CD4-positive, alpha-beta T cell treated with Interferon gamma for 1 hour (primary cell): ENCODE measurements at regions not wholly inside any gene's neighbourhood (a gene's known extent, or its start where the extent isn't known, plus 50 kb on each side); places are given as distances from the start of the nearest gene placed in this dataset.
"Not testable (repeated sequence)": the region's sequence is repeated elsewhere in the genome, so short reads cannot be mapped to it uniquely, and the experiment has no call there.

Experiments used
- DNase-seq: peaks from one replicate; pipeline ENCODE4 v3.0.0-alpha.2; 2020

DNA sequence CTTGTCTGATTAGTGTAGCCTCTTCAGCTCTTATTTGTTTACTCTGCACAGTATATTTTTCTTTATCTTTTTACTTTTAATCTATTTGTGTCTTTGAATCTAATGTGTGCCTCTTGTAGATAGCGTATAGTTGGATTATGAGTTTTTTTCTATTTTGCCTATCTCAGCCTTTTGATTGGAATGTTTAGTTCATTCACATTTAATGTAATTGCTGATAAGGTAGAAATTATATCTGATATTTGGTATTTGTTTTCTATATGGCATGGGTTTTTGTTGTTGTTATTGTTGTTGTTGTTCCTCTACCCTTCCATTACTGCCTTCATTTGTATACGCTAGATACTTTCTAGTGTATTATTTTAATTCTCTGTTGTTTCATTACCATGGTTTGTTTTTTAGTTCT lies 131.7 kb upstream of the GRIK3 start:
- no peak for DNase-seq

DNA sequence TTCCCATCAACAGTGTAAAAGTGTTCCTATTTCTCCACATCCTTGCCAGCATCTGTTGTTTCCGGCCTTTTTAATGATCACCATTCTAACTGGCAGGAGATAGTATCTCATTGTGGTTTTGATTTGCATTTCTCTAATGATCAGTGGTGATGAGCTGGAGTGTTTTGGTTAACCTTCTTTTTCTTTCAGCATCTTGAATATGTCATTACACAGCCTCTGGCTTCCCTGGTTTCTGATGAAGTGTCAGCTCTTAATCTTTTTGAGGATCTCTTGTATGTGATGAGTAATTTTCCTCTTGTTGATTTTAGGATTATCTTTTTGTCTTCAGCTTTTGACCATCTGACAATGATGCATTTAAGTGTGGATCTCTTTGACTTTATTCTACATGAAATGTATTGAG lies 133.2 kb upstream of the GRIK3 start:
- DNase-seq, result no peak

DNA sequence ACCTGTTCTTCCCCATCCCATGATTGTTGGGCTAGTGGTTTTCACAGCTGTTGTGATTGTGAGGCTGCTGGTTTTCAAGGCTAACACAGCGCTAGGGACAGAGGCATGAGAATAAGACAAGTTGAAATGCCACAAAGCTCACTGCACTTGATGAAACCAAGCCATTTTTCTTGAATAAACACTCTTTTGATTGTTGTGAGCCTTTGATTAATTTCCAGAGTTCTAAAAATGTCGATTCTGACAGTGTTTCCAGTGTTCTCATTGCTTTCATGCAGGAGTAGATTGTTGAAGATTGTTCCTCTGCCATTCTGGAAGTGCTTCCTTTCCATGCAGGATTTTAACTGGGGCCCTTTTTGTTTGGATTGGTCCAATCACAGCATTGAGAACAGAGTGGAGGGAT lies 134.9 kb upstream of the GRIK3 start:
- no peak for DNase-seq

DNA sequence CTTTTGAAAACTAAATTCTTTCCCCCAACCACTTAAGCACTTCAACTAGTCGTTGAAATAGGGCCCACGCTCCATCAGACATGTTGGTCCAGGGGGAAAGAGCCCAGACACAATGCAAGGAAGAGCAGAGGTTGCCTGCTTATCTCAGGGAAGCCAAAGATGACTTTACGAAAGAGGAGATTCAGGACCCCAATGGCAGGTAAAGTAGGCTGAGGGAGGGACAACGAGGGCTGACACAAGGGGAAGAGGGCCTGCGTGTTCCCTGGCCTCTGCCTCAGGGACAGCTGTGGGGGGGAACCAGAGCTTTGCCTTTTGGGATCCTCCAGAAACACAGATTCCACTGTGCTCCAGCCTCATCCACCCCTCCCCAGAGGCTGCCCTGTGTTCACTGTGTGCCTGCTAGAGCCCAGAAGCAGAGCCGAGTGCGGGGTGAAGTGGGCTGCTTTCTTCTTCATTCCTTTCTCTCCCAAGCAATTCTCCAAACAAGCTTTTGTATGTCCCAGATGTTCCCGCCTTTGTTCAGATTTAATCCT lies 135.5 kb upstream of the GRIK3 start:
- DNase-seq, result no peak

DNA sequence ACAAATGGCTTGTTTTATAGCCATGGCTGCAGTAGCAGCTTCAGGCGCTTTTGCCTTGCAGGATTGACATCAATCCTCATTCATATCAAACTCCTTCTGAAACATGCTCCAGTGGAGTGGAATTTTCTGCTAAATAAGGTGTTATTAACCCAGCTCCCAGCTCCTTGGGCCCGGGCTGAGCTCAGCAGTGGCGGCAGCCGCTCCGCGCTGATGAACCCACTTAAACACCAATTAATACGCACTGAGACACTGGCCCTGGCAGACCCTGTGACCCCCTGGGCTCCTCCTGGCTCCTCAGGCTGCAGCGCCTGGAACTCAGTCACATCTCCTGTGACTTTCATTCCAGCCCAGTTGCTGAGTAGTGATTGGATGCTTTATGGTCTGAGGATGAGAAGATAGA lies 137.4 kb upstream of the GRIK3 start:
- no peak for DNase-seq

DNA sequence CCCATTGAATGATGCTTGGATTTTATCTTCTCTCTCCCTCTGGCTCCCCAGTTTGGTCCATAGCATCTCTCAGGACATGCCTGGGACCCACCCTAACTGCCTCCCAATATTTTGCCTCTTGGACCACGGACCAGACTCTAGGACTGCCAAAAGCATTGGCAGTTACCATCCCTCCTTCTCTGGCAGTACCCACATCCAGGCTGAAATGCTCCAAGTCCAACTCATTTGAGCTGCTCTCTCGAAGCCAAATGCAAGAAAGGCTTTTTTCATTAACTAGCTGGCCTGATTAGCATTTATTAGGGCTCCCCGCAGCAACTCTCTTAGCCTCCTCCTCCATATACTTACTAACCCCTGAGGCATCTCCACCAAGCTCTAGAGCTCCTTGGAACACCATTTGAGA lies 140.0 kb upstream of the GRIK3 start:
- no peak for DNase-seq

DNA sequence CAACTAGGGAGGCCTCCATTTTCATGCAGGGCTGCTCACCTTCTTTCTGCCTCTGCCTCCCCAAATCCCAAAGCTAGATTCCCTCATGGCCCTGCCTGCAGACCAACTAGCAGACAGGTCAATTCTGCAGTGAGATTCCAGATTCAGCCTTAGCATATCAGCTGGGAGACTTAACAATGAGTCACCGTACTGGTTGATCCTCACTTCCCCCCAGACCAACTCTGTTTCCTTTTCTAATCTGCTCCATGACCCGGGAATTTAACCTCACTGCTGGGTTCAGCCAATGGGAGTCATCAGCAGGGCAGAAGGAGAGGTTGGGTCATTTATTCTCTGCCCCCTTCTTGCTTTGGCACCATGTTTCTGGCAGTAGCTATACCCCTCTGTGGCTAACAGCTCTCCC lies 140.6 kb upstream of the GRIK3 start:
- no peak for DNase-seq

DNA sequence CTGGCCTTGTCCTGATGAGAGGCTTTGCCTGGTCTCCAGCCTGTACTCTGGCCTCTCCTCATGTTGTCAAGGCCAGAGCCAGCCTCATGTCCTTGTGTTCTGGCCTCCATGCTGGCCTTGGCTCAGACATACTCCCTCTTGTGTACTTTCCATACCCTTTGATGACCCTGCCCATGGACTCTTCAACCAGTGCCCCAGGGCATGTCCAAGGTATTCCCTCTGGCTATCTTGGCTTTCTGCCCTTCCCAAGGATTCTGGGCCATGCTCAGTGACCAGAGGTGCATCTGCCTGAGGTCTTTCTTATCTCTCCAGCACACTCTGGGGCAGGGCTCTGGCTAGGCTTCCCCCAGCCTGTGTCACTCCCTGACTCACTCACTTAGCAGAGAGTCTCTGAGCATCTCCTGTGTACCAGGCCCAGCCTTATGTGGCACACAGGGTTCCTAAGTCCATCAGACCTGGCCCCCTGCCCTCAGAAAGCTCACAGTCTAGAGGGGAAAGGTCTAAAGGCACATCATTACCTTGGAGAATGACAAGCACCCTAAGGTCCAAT lies 141.4 kb upstream of the GRIK3 start:
- DNase-seq, result no peak

DNA sequence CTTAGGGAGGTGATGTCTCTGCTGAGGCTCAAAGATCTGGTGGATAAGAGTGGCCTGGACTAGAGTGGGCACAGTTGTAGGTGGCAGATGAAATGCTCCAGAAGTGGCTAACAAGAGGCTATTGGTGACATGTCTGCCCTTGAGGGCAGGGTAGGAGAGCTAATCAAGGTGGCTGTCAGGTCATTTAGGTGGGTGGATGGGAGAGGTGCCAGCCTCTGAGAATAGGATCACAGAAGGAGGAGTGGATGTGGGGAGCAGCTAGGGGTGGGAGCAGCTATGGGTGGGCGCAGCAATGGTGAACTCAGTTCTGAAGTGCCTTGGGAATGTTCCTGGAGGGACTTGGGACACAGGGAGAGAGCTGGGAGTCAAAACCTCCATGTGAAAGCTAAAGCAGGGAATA lies 142.0 kb upstream of the GRIK3 start:
- DNase-seq, result no peak

DNA sequence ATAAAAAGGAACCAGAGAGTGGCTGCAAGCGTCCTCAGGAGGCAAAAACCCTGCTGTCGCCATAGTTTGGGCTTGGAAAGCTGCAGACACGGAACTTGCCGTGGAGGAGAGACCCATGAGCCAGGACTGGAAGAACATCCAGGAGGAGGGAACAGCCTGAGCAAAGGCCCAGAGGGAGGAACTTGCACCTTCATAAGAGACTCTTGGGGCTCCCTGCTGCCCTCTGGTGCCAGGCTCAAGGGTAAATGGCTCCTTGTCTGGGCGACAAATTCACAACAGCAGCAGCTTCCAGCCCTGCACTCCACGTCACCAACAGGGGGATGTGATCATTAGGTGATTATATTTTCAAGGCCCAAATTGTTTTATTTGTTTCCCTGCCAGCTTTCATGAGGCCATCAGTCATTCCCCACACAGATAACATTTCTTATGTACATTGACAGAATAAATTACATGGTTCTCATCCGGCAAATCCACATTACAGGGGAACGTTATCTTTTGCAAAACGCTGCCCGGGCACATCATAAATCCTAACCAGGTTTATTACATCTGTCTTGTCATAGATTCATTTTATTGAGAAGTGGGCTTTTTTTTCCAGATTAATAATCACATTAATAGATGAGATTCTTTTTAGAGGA lies 143.0 kb upstream of the GRIK3 start:
- DNase-seq, result no peak

DNA sequence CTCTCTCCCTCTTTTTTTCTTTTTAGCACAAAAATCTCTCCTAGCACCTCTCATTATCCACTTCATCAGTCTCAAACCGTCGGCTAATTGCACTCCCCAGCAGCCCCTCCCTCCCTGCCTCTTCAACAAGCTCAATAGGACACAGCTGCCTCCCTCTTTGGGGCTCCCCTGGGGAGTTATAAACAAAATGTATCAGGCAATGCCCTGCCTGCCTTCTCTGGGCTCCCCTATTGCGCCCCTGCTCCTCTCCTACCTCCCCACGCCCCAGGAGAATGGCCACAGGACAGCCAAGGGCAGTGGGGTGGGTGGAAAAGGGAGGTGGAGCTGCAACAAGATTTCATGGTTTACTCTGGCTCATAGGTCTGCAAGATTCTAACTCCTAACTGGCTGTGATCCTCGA lies 147.1 kb upstream of the GRIK3 start:
- DNase-seq, result no peak

DNA sequence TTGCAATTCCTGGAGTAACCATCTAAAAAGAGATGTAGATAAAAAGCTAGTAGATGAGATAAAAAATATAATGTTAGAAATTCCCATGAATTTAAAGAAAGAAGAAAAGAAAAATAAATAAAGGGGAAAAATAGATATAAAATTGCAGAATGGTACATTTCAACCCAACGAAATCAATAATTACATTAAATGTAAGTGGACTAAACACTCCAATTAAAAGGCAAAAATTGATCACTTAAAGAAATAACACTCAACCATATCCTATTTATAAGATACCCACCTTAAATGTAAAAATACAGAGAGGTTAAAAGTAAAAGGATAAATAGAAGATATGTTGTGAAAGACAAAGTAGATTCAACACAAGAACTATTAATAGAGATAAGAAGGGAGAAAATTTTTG lies 150.5 kb upstream of the GRIK3 start:
- DNase-seq, result no peak

DNA sequence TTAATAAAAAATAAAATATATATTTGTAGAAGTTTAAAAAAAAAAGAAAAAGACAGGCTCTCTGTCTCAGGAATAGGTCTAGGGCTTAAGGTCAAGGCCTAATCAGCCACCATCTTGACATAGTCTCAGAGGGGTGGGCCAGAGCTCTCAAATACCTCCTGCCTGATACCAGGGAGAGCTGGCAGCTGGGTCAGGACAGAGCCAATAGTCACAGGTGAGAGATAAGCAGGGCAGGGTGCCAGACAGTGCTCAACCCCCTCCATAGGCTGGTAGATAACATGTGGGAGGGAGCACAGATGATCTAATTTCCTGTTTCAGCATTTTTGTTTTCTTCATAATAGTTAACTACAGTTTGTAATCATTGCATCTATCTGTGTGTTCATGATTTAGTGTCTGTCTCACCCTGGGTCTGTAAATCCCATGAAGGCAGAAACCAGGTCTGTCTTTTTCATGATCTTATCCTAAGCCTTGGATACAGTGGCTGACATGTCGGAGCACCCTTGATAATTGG lies 152.0 kb upstream of the GRIK3 start:
- no peak for DNase-seq

DNA sequence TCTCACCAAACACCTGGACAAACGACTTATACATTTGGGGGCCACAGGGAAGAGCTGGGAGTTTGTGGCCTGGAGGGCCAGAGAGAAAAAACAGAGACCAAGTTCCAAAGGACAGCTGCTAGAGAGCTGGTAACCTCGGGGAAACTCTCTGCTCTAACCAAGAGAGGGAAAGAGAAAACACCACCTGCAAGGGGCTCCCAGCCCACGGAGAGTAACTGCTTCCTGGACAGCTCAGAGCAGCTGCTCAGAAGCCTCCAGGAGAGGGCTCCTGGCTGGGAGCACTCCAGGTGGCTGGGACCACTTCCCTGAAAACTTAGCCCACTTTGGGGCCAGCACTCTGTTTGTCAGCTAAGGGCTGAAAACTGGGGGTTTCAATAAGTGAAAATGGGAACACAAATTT lies 154.8 kb upstream of the GRIK3 start:
- DNase-seq, result no peak

DNA sequence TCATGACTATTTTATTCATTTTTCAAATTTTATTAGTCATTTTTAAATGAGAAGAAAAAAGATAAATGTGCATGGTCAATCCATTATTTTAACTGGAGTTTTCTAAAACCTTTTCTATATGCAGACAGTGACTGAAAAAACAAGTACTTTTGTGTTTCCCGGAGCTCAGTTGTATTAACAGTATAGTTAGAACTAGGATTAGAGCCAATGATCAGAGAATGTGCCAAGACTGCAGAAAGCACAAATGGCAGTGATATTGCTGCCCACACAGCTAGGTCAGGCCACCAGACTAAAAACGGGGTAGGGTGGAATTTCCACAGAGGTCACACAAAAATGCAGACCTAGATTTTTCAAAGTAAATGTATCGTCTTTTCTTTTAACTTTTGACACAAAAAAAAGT lies 163.1 kb upstream of the GRIK3 start:
- DNase-seq, result no peak

DNA sequence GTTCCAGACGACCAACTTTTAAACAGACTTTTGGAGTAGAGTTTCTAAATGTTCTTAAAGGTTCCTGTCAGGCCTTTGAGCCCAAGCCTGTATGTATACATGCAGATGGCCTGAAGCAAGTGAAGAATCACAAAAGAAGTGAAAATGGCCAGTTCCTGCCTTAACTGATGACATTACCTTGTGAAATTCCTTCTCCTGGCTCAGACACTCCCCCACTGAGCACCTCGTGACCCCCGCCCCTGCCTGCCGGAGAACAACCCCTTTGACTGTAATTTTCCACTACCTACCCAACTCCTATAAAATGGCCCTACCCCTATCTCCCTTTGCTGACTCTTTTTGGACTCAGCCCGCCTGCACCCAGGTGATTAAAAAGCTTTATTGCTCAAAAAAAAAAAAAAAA lies 180.0 kb upstream of the GRIK3 start:
- not testable (repeated sequence) for DNase-seq

DNA sequence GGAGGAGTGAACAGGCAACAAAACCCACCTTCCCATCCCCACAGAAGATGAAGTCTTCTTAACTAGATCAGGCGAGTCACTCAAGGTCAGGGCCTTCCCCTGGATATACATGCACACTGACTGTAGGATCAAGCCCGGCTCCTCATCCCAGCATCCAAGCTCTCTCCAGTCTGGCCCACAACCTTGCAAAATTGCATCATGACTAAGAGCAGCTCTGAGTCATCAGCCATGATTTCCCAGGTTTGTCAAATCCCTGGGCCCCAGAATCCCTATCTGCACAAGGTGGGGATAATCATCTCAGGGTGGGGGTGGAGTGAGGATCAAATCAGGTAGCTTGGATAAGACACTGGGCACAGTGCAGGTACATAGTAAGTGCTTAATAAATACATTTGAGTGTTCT lies 199.3 kb upstream of the GRIK3 start:
- no peak for DNase-seq

DNA sequence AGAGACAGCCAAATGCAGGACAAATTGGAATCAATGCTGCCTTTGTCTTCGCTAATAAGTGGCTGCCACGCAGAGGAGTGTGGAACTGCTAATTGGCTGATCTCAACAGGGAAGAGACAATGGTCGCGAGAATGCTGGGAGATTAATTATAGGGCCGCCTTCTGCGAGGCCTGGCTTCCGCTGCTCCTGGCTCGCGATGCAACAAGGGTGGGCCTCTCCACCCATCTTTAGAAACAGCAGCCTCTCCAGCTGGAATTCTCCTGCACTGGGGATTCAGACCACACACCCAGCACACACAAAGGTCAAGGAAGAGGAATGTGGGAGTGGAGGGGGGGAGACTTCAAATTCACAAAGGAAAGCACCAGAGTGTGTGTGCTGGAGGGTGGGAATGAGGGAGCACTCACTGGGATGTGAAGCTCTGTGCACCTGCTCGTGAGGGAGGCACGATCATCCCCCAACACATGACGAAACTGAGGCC lies 200.7 kb upstream of the GRIK3 start:
- no peak for DNase-seq

DNA sequence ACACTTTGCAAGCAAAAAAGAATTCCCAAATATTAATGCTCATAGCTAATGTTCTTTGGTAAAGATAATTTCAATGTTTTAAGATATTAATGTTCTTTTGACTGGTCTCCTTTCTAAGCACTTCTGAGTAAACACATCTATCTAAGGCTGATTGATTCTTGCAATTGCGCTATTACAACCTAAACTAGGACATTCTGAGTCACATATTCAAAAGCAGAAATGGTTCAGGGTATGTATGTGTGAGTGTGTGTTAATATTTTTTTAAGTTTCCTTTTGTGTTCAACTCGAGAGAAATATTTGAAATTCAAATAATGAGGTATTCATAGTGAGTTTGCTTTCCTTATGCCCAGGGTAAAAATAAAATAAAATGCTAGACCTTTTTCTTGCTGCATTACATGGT lies 203.6 kb upstream of the GRIK3 start:
- DNase-seq, result no peak

DNA sequence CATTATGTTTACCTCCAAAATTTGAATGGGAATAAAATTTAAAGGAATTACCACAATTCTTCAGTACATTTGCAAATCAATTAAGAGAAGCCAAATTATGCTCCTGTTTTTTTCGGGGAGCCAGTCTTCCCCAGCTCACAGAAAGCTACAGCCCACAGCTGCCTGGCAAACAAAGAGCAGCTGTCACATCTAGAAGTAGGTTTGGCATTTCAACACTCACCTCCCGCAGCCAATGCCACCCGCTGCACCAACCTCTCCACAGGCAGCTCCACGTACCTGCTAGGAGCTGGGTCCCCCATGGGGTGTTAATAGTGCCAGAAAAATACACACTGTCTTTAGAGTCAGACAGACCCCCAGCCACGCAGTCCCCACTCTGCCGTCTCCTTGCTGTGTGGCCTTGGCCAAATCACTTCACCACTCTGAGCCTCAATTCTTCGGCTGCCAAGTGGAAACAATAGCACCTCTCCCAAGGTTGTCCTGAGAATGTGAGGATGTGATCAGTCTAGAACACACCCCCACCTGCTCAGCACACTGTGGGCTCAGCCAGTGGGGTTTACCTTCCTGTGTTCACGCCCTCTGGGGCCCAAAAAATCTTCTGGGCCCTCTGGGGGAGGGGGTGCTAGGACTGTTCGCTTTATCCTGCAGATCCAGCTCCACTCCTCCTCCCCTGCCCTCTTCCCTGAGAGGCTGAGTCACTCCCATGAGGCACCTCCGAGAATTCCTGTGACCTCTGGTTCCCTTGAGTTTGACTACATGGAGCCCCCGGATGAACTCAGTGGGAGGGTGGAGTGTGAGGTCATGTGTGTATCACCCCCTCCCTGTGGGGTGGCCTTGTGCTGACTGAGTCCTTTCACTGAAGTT lies 204.3 kb upstream of the GRIK3 start:
- no peak for DNase-seq

DNA sequence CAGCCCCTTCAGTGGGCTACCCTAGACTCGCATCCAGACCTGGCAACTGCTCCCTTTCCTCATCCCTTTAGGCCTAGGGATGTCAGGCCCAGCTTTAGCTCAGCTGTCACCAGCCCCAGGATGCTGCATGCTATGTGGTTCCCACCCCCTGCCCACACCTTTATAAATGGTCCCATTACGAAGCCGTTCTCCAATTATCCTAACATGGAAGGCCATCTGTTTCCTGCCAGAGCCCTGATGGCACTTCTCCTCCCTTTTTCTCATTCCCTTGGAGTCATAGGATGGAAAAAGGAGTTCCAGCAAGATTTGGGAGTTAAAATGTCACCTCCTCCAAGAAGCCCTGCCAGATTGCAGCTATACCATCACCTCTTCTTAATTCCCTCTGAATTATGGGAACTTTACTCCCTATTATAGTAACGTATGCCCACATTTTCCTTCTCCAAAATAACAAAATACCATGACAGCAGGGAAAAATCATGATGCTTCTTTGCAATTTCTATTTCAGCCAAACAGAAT lies 205.0 kb upstream of the GRIK3 start:
- no peak for DNase-seq

DNA sequence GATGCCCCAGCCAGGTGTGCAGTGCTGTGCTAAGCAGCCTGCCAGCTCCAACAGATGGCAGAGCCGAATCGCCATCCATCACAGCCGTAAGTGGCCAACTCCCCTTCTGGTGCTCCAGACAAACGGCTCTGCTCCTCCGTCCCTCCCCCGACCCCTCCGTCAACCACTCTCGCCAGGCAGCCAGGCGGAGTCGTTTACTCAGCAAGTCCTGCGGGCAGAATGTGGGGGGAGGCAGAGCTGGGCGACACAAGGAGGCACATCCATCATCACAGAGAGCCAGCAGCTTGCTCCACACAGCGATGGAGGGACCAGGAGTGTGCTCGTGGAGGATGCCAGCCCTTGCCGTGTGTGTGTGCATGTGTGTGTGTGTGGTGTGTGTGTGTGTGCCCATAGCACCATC lies 206.6 kb upstream of the GRIK3 start:
- no peak for DNase-seq

DNA sequence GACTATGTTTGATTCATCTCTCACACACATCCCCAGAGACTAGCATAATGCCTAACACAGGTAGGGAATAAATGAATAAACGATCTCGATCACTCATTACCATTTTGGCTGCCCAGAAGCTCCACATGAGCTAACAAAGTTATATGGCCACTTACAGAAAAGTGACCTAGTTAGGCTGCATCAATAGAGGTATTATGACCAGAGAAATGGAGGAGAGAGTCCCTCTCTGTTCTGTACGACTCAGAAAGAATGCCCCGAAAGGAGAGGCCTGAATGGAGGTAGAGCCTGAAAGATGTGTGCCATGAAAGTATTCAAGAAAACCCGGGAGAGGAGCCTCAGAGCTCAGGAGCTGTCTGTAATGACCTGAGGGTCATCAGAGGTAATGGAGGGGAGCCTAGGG lies 208.2 kb upstream of the GRIK3 start:
- DNase-seq, result no peak
